ENCODE measurements at regions not wholly inside any gene's neighbourhood (a gene's known extent, or its start where the extent isn't known, plus 50 kb on each side); places are given as distances from the start of the nearest gene placed in this dataset.

GRCh38 chr3:107212618-107213017 is 164.6 kb upstream of the CCDC54 start:
- H2AFZ ChIP-seq (ENCODE audit: low read length) = no peak overlapping the region
- H3K27me3 ChIP-seq (ENCODE audit: insufficient read depth, low read length) = no peaks in the 10 kb centered on the region
- H3K9ac ChIP-seq (ENCODE audit: low read length) = no peak overlapping the region
- H3K4me3 ChIP-seq (ENCODE audit: low read depth, low read length, poor library complexity, severe bottlenecking) = no peak overlapping the region
- no peaks in the 10 kb centered on the region for H3K9me3 ChIP-seq (ENCODE audit: low read length)
- H3K9me2 ChIP-seq (ENCODE audit: low read depth, low read length) = no peaks in the 10 kb centered on the region
- no peak for TF ChIP-seq CTCF (IDR thresholded peaks at IDR 0.05; ENCODE audit: low read length)
- no peak for TF ChIP-seq EZH2 (IDR thresholded peaks at IDR 0.05; ENCODE audit: borderline replicate concordance, low read length)
- no peaks in the 10 kb centered on the region for H4K20me1 ChIP-seq (ENCODE audit: insufficient read depth, low read length)
- no peak overlapping the region for H3K27ac ChIP-seq (ENCODE audit: low read depth, low read length, poor library complexity, severe bottlenecking)
- H3K4me2 ChIP-seq (ENCODE audit: low read length) = no peak overlapping the region
- no peaks in the 10 kb centered on the region for H3K36me3 ChIP-seq (ENCODE audit: insufficient read depth, low read length)
- no peaks in the 10 kb centered on the region for H3F3A ChIP-seq (ENCODE audit: insufficient read depth, low read length)
- H3K79me2 ChIP-seq (ENCODE audit: insufficient read depth, low read length) = no peaks in the 10 kb centered on the region
- H3K4me1 ChIP-seq (ENCODE audit: insufficient read depth, low read length, severe bottlenecking) = no peaks in the 10 kb centered on the region

DNA sequence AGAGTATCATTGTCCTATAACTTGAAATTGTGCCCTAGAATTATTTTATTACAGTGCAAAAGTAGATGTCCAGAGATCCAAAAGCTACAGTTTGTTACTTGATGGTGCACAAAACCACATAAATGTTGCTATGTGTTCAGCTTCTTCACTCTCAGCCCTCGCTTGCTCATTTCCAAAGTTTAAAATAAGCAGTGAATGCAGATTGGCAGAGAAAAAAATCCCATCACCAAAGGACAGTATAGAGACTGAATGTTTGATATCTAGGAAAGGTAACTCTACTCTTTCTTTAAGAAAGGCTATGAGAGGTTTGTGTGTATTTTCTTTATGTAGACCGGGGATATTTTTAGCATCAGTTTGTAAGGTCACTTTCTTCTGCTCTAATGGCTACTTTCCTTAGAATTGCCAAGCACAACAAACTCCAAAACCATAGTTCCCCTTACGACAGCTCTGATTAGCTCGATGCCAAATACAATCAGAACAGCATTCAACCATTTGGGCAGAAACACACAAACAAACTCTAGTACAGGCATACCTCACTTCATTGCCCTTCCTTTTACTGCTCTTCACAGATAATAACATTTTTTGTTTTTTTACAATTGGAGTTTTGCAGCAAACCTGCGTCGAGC is 164.1 kb upstream of the CCDC54 start:
- no peaks in the 10 kb centered on the region for H3K4me1 ChIP-seq (ENCODE audit: insufficient read depth, low read length, severe bottlenecking)
- H3K9ac ChIP-seq (ENCODE audit: low read length) = no peak overlapping the region

DNA sequence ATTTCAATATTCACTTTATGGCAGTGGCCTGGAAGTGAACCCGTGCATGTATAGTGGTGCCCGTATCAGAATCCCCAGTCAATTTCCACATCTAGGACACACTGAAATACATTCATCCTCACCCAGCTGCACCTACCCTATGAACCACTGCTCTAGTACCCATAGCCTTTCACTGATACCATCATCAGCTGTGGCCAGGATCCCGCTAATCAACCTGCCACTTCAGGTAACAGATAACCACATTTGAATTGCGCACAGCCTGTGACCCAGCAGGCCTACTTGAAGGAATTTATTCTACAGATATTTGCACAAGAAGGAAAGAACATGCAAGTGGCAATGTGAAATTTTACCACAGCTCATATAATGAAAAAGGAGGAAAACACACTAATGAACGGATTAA is 161.0 kb upstream of the CCDC54 start:
- H3K4me2 ChIP-seq (ENCODE audit: low read length) = no peak overlapping the region
- no peak overlapping the region for H3K4me3 ChIP-seq (ENCODE audit: low read depth, low read length, poor library complexity, severe bottlenecking)
- no peak overlapping the region for H3K9ac ChIP-seq (ENCODE audit: low read length)
- no peaks in the 10 kb centered on the region for H3K9me2 ChIP-seq (ENCODE audit: low read depth, low read length)
- no peaks in the 10 kb centered on the region for H3K27me3 ChIP-seq (ENCODE audit: insufficient read depth, low read length)
- H3F3A ChIP-seq (ENCODE audit: insufficient read depth, low read length) = no peaks in the 10 kb centered on the region
- H3K79me2 ChIP-seq (ENCODE audit: insufficient read depth, low read length) = no peaks in the 10 kb centered on the region
- no peaks in the 10 kb centered on the region for H3K9me3 ChIP-seq (ENCODE audit: low read length)
- no peaks in the 10 kb centered on the region for H3K36me3 ChIP-seq (ENCODE audit: insufficient read depth, low read length)
- no peaks in the 10 kb centered on the region for H3K4me1 ChIP-seq (ENCODE audit: insufficient read depth, low read length, severe bottlenecking)
- H2AFZ ChIP-seq (ENCODE audit: low read length) = no peak overlapping the region
- no peaks in the 10 kb centered on the region for H4K20me1 ChIP-seq (ENCODE audit: insufficient read depth, low read length)
- no peak for TF ChIP-seq CTCF (IDR thresholded peaks at IDR 0.05; ENCODE audit: low read length)
- no peak for TF ChIP-seq EZH2 (IDR thresholded peaks at IDR 0.05; ENCODE audit: borderline replicate concordance, low read length)
- H3K27ac ChIP-seq (ENCODE audit: low read depth, low read length, poor library complexity, severe bottlenecking) = no peak overlapping the region

More for the DNA sequence above, 164.1 kb upstream of the CCDC54 start:
- no peaks in the 10 kb centered on the region for H4K20me1 ChIP-seq (ENCODE audit: insufficient read depth, low read length)
- no peak for TF ChIP-seq EZH2 (IDR thresholded peaks at IDR 0.05; ENCODE audit: borderline replicate concordance, low read length)
- TF ChIP-seq CTCF (IDR thresholded peaks at IDR 0.05; ENCODE audit: low read length) = no peak
- no peaks in the 10 kb centered on the region for H3K27me3 ChIP-seq (ENCODE audit: insufficient read depth, low read length)
- no peak overlapping the region for H3K4me3 ChIP-seq (ENCODE audit: low read depth, low read length, poor library complexity, severe bottlenecking)
- H3K36me3 ChIP-seq (ENCODE audit: insufficient read depth, low read length) = no peaks in the 10 kb centered on the region
- no peaks in the 10 kb centered on the region for H3K9me3 ChIP-seq (ENCODE audit: low read length)
- H3K79me2 ChIP-seq (ENCODE audit: insufficient read depth, low read length) = no peaks in the 10 kb centered on the region
- H3K9me2 ChIP-seq (ENCODE audit: low read depth, low read length) = no peaks in the 10 kb centered on the region
- no peaks in the 10 kb centered on the region for H3F3A ChIP-seq (ENCODE audit: insufficient read depth, low read length)
- no peak overlapping the region for H3K4me2 ChIP-seq (ENCODE audit: low read length)
- H2AFZ ChIP-seq (ENCODE audit: low read length) = no peak overlapping the region
- H3K27ac ChIP-seq (ENCODE audit: low read depth, low read length, poor library complexity, severe bottlenecking) = no peak overlapping the region

All from OCI-LY1 (cell line).